ENCODE measurements at regions not wholly inside any gene's neighbourhood (a gene's known extent, or its start where the extent isn't known, plus 50 kb on each side); places are given as distances from the start of the nearest gene placed in this dataset.

GRCh38 chr1:80272495-80272894 lies 1266.0 kb upstream of the ADGRL4 start:
- DNase-seq (ENCODE audit: low spot score), result no peak

GRCh38 chr1:80258659-80259058 lies 1252.1 kb upstream of the ADGRL4 start:
- no peak for DNase-seq (ENCODE audit: low spot score)

GRCh38 chr1:80251591-80251990 lies 1245.1 kb upstream of the ADGRL4 start:
- no peak for DNase-seq (ENCODE audit: low spot score)

GRCh38 chr1:80251171-80251570 lies 1244.6 kb upstream of the ADGRL4 start:
- DNase-seq (ENCODE audit: low spot score), result no peak

- no peak for DNase-seq (ENCODE audit: low spot score)
Measured at GRCh38 chr1:80250573-80251168, 1244.1 kb upstream of the ADGRL4 start.

GRCh38 chr1:80249699-80250098 lies 1243.2 kb upstream of the ADGRL4 start:
- no peak for DNase-seq (ENCODE audit: low spot score)

DNA sequence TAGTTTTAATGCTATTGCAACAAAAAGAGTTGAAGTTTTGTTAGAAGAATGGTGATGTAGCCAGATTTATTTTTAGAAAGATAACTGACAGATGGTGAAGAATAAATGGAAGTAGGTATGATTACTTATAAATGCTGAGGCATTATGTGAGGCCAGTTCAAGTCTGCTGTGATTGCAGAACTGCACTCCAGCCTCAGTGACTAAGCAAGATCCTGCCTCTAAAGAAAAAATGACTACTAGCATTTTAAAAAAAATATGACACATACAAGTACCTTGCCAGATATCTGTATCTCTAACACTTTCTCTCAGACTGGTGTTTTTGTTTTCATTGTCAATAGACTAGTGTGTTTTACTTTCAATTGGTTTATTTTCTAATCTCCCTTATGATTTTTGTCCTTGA lies 1242.4 kb upstream of the ADGRL4 start:
- DNase-seq (ENCODE audit: low spot score), result peak; percentile 0

GRCh38 chr1:80245813-80246212 lies 1239.3 kb upstream of the ADGRL4 start:
- no peak for DNase-seq (ENCODE audit: low spot score)

DNA sequence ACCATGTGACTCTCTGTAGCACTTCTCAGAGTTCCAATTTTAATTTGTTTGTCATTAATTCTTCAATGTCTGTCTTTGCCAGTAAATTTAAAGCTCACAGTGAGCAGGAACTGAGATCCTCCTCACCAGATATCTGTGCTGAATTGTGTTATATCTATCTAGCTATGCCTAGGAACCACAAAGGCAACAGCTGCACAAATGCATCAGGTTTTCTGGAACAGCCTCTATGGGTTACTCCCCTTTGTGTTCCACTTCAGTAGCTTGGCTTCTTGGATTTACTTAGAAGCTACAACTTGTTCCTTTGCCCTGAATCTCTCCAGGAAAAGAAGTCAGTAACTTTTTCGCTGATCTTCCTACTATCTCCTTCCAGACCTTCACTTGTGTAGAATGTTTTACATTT lies 1237.8 kb upstream of the ADGRL4 start:
- DNase-seq (ENCODE audit: low spot score), result no peak

DNA sequence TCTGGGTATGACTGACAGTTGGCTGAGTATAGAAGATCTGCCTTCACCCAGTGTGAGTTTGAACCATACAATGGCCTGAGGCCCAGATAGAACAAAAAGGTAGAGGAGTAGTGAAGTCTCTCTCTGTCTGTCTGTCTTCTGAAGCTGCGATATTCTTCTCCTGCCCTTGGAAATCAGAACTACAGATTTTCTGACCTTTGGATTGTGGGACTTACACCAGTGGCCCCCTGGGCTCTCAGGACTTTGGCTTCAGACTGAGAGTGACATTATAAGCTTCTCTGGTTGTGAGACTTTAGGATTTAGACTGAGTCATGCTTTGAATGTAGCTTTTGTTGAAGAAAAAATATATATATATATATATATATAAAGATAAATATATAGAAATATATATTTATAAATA lies 1235.0 kb upstream of the ADGRL4 start:
- DNase-seq (ENCODE audit: low spot score), result no peak

- DNase-seq (ENCODE audit: low spot score), result no peak
Measured at GRCh38 chr1:80225510-80225909, 1219.0 kb upstream of the ADGRL4 start.

- no peak for DNase-seq (ENCODE audit: low spot score)
Measured at GRCh38 chr1:80221319-80221718, 1214.8 kb upstream of the ADGRL4 start.

GRCh38 chr1:80218112-80218511 lies 1211.6 kb upstream of the ADGRL4 start:
- peak; percentile 53 for DNase-seq (ENCODE audit: low spot score)

- peak; percentile 70 for DNase-seq (ENCODE audit: low spot score)
Measured at GRCh38 chr1:80217377-80217986, 1211.0 kb upstream of the ADGRL4 start.

DNA sequence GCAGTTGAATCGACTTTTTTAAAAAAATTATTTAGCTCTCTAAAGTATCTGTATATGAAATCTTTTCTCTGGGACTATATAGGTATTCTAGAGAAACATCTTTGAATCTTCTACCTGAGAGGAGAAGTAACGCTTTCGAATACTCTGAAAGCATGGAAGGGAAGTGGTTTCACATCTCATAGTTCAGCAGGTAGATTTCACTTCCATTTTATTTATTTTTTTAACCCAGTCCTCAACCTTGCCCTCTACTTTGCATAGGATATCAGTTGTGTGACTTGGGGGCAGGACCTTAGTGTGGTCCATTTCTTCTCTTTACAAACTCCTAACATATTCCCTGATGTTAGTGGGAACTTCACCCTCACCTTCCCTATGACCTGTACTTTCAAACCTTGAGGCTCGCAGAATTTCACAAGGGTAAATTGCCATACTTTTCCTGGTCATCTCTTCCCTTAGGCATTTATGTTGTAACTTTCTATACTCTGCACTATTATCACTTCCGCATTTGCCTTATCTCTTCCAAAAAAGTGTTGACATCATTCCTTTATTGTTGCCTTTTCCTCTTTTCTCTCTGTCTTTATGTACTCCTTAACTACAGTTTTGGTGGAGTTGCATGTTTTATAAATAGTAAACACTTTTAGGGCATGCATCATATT lies 1208.5 kb upstream of the ADGRL4 start:
- DNase-seq (ENCODE audit: low spot score), result no peak

- DNase-seq (ENCODE audit: low spot score), result no peak
Measured at GRCh38 chr1:80212948-80213347, 1206.4 kb upstream of the ADGRL4 start.

GRCh38 chr1:80211691-80212380 lies 1205.3 kb upstream of the ADGRL4 start:
- DNase-seq (ENCODE audit: low spot score), result no peak

DNA sequence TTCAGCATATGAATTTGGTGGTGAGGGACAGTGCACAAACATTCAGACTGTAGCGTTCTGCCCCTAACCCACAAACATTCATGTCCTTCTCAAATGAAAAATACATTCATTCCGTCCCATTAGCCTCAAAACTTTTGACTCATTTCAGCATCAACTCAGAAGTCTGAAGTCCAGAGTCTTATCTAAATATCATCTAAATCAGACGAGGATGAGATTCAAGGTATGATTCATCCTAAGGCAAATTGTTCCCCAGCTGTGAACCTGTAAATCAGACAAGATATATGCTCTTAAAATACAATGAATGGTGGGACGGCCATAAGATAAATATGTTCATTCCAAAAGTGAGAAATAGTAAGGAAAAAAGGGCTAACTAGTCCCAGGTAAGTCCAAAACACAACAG lies 1195.6 kb upstream of the ADGRL4 start:
- no peak for DNase-seq (ENCODE audit: low spot score)

- no peak for DNase-seq (ENCODE audit: low spot score)
Measured at GRCh38 chr1:80194221-80194620, 1187.7 kb upstream of the ADGRL4 start.

GRCh38 chr1:80181418-80181817 lies 1174.9 kb upstream of the ADGRL4 start:
- DNase-seq (ENCODE audit: low spot score), result no peak

DNA sequence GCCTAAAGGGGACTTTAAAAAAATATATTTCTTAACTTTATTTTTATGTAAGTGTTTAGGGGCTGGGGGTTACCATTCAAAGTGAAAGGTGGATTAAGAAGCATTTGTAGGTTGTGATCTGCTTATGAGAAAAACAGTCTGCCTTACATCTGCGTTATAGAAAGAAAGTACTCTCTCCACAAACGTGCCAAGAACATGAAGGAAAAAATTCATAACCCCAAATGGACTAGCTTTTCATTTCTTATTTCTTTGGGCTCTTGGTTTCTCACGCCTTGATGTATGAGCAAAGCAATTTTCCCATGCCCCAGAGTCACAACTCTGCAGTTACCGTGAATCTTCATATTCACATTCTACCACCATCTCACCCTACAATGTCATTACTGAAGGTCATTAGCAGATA lies 1165.1 kb upstream of the ADGRL4 start:
- DNase-seq (ENCODE audit: low spot score), result no peak

GRCh38 chr1:80170811-80171485 lies 1164.4 kb upstream of the ADGRL4 start:
- no peak for DNase-seq (ENCODE audit: low spot score)

- no peak for DNase-seq (ENCODE audit: low spot score)
Measured at GRCh38 chr1:80164150-80164549, 1157.6 kb upstream of the ADGRL4 start.
